IMR-90 (cell line): ENCODE measurements at regions not wholly inside any gene's neighbourhood (a gene's known extent, or its start where the extent isn't known, plus 50 kb on each side); places are given as distances from the start of the nearest gene placed in this dataset.

ENCODE experiments used
- ATAC-seq: fragments of 200-7000 bp; cut with Tn5 transposase; 2 replicates; pipeline ENCODE4 v1.9.1; 2020; ENCODE audit warnings: low read depth, mild to moderate bottlenecking, moderate library complexity
- BruUV-seq: library from RNA; stranded (reverse); fragments of 400-500 nt; replicated peaks from 2 replicates; lab custom pipeline; 2021; lab: Mats Ljungman, UMichigan
- CTCF ChIA-PET: fragments of 300-600 bp; formaldehyde crosslinking; extraction: SDS; loops from one replicate; lab custom pipeline; 2021; ENCODE audit warnings: antibody characterized with exemption; lab: Yijun Ruan, JAX
- POLR2A ChIA-PET: fragments of 300-600 bp; sonication (Branson Sonifier 250); formaldehyde crosslinking; loops from one replicate; lab custom pipeline; 2022; ENCODE audit warnings: antibody characterized with exemption; ENCODE audit not compliant: unreplicated experiment; lab: Charles Lee
- DNase-seq: peaks from one replicate; pipeline ENCODE4 v3.0.0; 2013
- H2AFZ ChIP-seq: replicated peaks from 2 replicates; pipeline ENCODE3; 2013; ENCODE audit warnings: low read length, mild to moderate bottlenecking; ENCODE audit not compliant: poor library complexity
- H2AK5ac ChIP-seq: 2 replicates; pipeline ENCODE4 v1.6.1; 2013; ENCODE audit warnings: low read depth, low read length, inconsistent platforms
- H2AK9ac ChIP-seq: replicated peaks from 2 replicates; pipeline ENCODE3; 2013; ENCODE audit warnings: mild to moderate bottlenecking, low read depth, low read length, moderate library complexity; ENCODE audit not compliant: poor library complexity
- H2BK120ac ChIP-seq: 2 replicates; pipeline ENCODE4 v1.6.1; 2013; ENCODE audit warnings: low read depth, low read length, inconsistent platforms
- H2BK15ac ChIP-seq: 3 replicates; pipeline ENCODE4 v1.6.1; 2013; ENCODE audit warnings: low read depth, low read length, inconsistent platforms
- H2BK20ac ChIP-seq: 2 replicates; pipeline ENCODE4 v1.6.1; 2013; ENCODE audit warnings: low read depth, mild to moderate bottlenecking, inconsistent platforms, low read length, moderate library complexity
- H2BK5ac ChIP-seq: 2 replicates; pipeline ENCODE4 v1.6.1; 2013; ENCODE audit warnings: mild to moderate bottlenecking, low read depth, low read length, inconsistent platforms; ENCODE audit not compliant: poor library complexity, severe bottlenecking
- H3K14ac ChIP-seq: replicated peaks from 2 replicates; pipeline ENCODE4 v1.6.1; 2013; ENCODE audit warnings: low read depth, low read length, inconsistent platforms
- H3K18ac ChIP-seq: 2 replicates; pipeline ENCODE4 v1.6.1; 2013; ENCODE audit warnings: low read depth, low read length, control low read depth
- H3K23ac ChIP-seq: 2 replicates; pipeline ENCODE4 v1.6.1; 2013; ENCODE audit warnings: low read depth, low read length, inconsistent platforms
- H3K27ac ChIP-seq: 2 replicates; pipeline ENCODE4 v1.5.1; 2013; ENCODE audit warnings: mild to moderate bottlenecking, control low read depth, low read length; ENCODE audit not compliant: insufficient read depth
- H3K27me3 ChIP-seq: 2 replicates; pipeline ENCODE4 v1.6.1; 2013; ENCODE audit warnings: low read length; ENCODE audit not compliant: control insufficient read depth, insufficient read depth
- H3K36me3 ChIP-seq: 2 replicates; pipeline ENCODE4 v1.6.1; 2013; ENCODE audit warnings: low read length, mixed read lengths; ENCODE audit not compliant: control insufficient read depth, insufficient read depth
- H3K4ac ChIP-seq: 2 replicates; pipeline ENCODE4 v1.6.1; 2013; ENCODE audit warnings: low read depth, low read length, inconsistent platforms
- H3K4me1 ChIP-seq: 2 replicates; pipeline ENCODE4 v1.6.1; 2013; ENCODE audit warnings: low read length, mixed read lengths; ENCODE audit not compliant: control insufficient read depth, insufficient read depth
- H3K4me2 ChIP-seq: 2 replicates; pipeline ENCODE4 v1.6.1; 2013; ENCODE audit warnings: low read depth, mild to moderate bottlenecking, control low read depth, low read length, moderate library complexity
- H3K4me3 ChIP-seq: 2 replicates; pipeline ENCODE4 v1.5.1; 2013; ENCODE audit warnings: low read depth, mild to moderate bottlenecking, control low read depth, low read length, moderate library complexity; ENCODE audit not compliant: insufficient read depth
- H3K56ac ChIP-seq: 2 replicates; pipeline ENCODE4 v1.6.1; 2013; ENCODE audit warnings: low read length, inconsistent platforms; ENCODE audit not compliant: insufficient read depth; ENCODE audit errors: extremely low read depth
- H3K79me1 ChIP-seq, 2 experiments: 2 replicates each; pipeline ENCODE4 v1.6.1; 2013; ENCODE audit warnings: low read length in 2 of 2, inconsistent platforms in 1 of 2, low read depth in 1 of 2
- H3K9ac ChIP-seq: 2 replicates; pipeline ENCODE4 v1.6.1; 2013; ENCODE audit warnings: low read depth, low read length, control low read depth
- H3K9me1 ChIP-seq: 2 replicates; pipeline ENCODE4 v1.6.1; 2013; ENCODE audit warnings: low read length, inconsistent platforms; ENCODE audit not compliant: insufficient read depth
- H3K9me3 ChIP-seq: 2 replicates; pipeline ENCODE4 v1.6.1; 2013; ENCODE audit warnings: low read length; ENCODE audit not compliant: control insufficient read depth, insufficient read depth
- H4K20me1 ChIP-seq: 2 replicates; pipeline ENCODE4 v1.6.1; 2013; ENCODE audit warnings: low read length, inconsistent platforms; ENCODE audit not compliant: insufficient read depth
- H4K5ac ChIP-seq: 2 replicates; pipeline ENCODE4 v1.6.1; 2013; ENCODE audit warnings: mild to moderate bottlenecking, low read depth, low read length, control low read depth
- H4K8ac ChIP-seq, 2 experiments: 2 replicates each; pipeline ENCODE4 v1.6.1; 2013; ENCODE audit warnings: low read depth in 2 of 2, low read length in 2 of 2, control low read depth in 1 of 2, inconsistent platforms in 1 of 2
- H4K91ac ChIP-seq: 2 replicates; pipeline ENCODE4 v1.6.1; 2013; ENCODE audit warnings: low read depth, low read length, inconsistent platforms; ENCODE audit not compliant: insufficient read depth
- BHLHE40 ChIP-seq: fragments of 150-350 bp; IDR thresholded peaks from 2 replicates; pipeline ENCODE4 v1.6.1; 2016; ENCODE audit warnings: mild to moderate bottlenecking, low read depth, low read length
- CEBPB ChIP-seq: IDR thresholded peaks from 2 replicates; pipeline ENCODE4 v1.6.1; 2012; ENCODE audit warnings: low read depth, low read length, improper control_type of control experiment
- MAFK ChIP-seq: IDR thresholded peaks from 2 replicates; pipeline ENCODE4 v1.6.1; 2012; ENCODE audit warnings: low read depth, low read length, improper control_type of control experiment
- MAZ ChIP-seq: IDR thresholded peaks from 2 replicates; pipeline ENCODE4 v1.6.1; 2012; ENCODE audit warnings: low read depth, mild to moderate bottlenecking, low read length, improper control_type of control experiment, moderate library complexity, borderline replicate concordance
- NFE2L2 ChIP-seq: fragments of 150-350 bp; IDR thresholded peaks from 2 replicates; pipeline ENCODE4 v1.6.1; 2016; ENCODE audit warnings: low read depth, mild to moderate bottlenecking, low read length
- POLR2A ChIP-seq: IDR thresholded peaks from 2 replicates; pipeline ENCODE4 v1.6.1; 2012; ENCODE audit warnings: mild to moderate bottlenecking, low read depth, low read length
- RAD21 ChIP-seq: IDR thresholded peaks from 2 replicates; pipeline ENCODE4 v1.6.1; 2012; ENCODE audit warnings: low read length, improper control_type of control experiment
- RFX5 ChIP-seq: IDR thresholded peaks from 2 replicates; pipeline ENCODE4 v1.8.0; 2012; ENCODE audit warnings: low read depth, mild to moderate bottlenecking, low read length, moderate library complexity
- SMC3 ChIP-seq: fragments of 150-350 bp; IDR thresholded peaks from 2 replicates; pipeline ENCODE4 v1.6.1; 2016; ENCODE audit warnings: low read depth, mild to moderate bottlenecking, antibody characterized with exemption, low read length, moderate library complexity
- USF2 ChIP-seq: fragments of 150-350 bp; IDR thresholded peaks from 2 replicates; pipeline ENCODE4 v1.6.1; 2017; ENCODE audit warnings: mild to moderate bottlenecking, antibody characterized with exemption, low read length, low read depth
- WGBS, 2 experiments: methylation state at CpG; one replicate each; pipeline versions ENCODE4 v1.1.5 to v1.1.7; 2013; ENCODE audit warnings: missing lambda C conversion rate in 2 of 2; ENCODE audit not compliant: insufficient read length in 1 of 2; ENCODE audit errors: extremely low coverage in 2 of 2; 5-methylcytosine and 5-hydroxymethylcytosine counted together
- dilution Hi-C: fragments of 300-500 bp; cut with HindIII; formaldehyde crosslinking; loops from one replicate; pipeline ENCODE4 v1.14.3; 2018; ENCODE audit warnings: low sequenced_read_pairs; ENCODE audit not compliant: unreplicated experiment
- in situ Hi-C: fragments of 300-500 bp; cut with MboI; formaldehyde crosslinking; loops from 3 replicates; pipeline ENCODE4 v1.14.3; 2019; ENCODE audit warnings: low sequenced_read_pairs, inconsistent platforms, mixed read lengths
- intact Hi-C: fragments of 100-400 bp; cut with micrococcal nuclease; formaldehyde crosslinking; loops from 2 replicates; pipeline ENCODE4 v1.10.0; 2022
- TF ChIP-seq, protein P1 (sequence below): fragments of 150-350 bp; IDR thresholded peaks from 2 replicates; pipeline ENCODE4 v1.6.1; 2016; ENCODE audit warnings: low read depth, mild to moderate bottlenecking, low read length, moderate library complexity, borderline replicate concordance

- ATAC-seq, result no peak
- H2BK5ac ChIP-seq, result no peak overlapping the region
- intact Hi-C loops, result no loop called here
- no TSS peak for BruUV-seq
- no peaks in the 10 kb centered on the region for H3K36me3 ChIP-seq
- no peak overlapping the region for H2AK5ac ChIP-seq
- no peak overlapping the region for H4K8ac ChIP-seq
- H2BK120ac ChIP-seq, result no peak overlapping the region
- no peaks in the 10 kb centered on the region for H3K27me3 ChIP-seq
- H3K9me3 ChIP-seq, result peaks cover 9% of the 10 kb centered on the region; the same call in 1 of the 2 replicates
- dilution Hi-C loops, result no loop called here
- no peak overlapping the region for H2AK9ac ChIP-seq
- DNase-seq, result no peak
- no CpG with 5 or more reads among the region's 2 CpGs for WGBS, 2 experiments
- H3K4me2 ChIP-seq, result no peak overlapping the region
- no peak overlapping the region for H3K23ac ChIP-seq
- ChIA-PET CTCF (no interaction called here), POLR2A (no interaction called here)
- no peak overlapping the region for H3K27ac ChIP-seq
- no peak overlapping the region for H3K14ac ChIP-seq
- H3K4me1 ChIP-seq, result no peaks in the 10 kb centered on the region
- TF ChIP-seq USF2 (no peak), BHLHE40 (no peak), CEBPB (no peak), MAFK (no peak), RFX5 (no peak), NFE2L2 (no peak), RAD21 (no peak), MAZ (no peak), POLR2A (no peak), SMC3 (no peak)
- TF ChIP-seq, protein P1, sequence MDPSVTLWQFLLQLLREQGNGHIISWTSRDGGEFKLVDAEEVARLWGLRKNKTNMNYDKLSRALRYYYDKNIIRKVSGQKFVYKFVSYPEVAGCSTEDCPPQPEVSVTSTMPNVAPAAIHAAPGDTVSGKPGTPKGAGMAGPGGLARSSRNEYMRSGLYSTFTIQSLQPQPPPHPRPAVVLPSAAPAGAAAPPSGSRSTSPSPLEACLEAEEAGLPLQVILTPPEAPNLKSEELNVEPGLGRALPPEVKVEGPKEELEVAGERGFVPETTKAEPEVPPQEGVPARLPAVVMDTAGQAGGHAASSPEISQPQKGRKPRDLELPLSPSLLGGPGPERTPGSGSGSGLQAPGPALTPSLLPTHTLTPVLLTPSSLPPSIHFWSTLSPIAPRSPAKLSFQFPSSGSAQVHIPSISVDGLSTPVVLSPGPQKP, result no peak
- H3K9me1 ChIP-seq, result no peaks in the 10 kb centered on the region
- H3K18ac ChIP-seq, result no peak overlapping the region
- H2AFZ ChIP-seq, result no peak overlapping the region
- H4K5ac ChIP-seq, result no peak overlapping the region
- H2BK20ac ChIP-seq, result no peak overlapping the region
- H3K4me3 ChIP-seq, result no peak overlapping the region
- H3K9ac ChIP-seq, result no peak overlapping the region
- in situ Hi-C loops, result no loop called here
- no peak overlapping the region for H3K4ac ChIP-seq
- no peaks in the 10 kb centered on the region for H4K20me1 ChIP-seq
- no peak overlapping the region for H2BK15ac ChIP-seq
- H3K79me1 ChIP-seq, result no peaks in the 10 kb centered on the region
- H4K91ac ChIP-seq, result no peak overlapping the region
- H3K56ac ChIP-seq, result no peak overlapping the region
Observed at GRCh38 chr2:183937220-183937619, 661.1 kb upstream of the ZNF804A start.
